RWPE1 (cell line): ENCODE measurements at regions not wholly inside any gene's neighbourhood (a gene's known extent, or its start where the extent isn't known, plus 50 kb on each side); places are given as distances from the start of the nearest gene placed in this dataset.

ENCODE experiments used
- CTCF ChIA-PET: fragments of 350-600 bp; sonication (Branson Sonifier 250); formaldehyde crosslinking; extraction: SDS; loops from one replicate; lab custom pipeline; 2021; lab: Yijun Ruan, JAX
- POLR2A ChIA-PET: fragments of 400-600 bp; formaldehyde crosslinking; extraction: SDS; loops from one replicate; lab custom pipeline; 2020; ENCODE audit warnings: antibody characterized with exemption; ENCODE audit not compliant: low non-redundant PET; lab: Yijun Ruan, JAX
- DNase-seq: peaks from one replicate; pipeline ENCODE4 v3.0.0; 2012; ENCODE audit warnings: low spot score
- H3K27ac ChIP-seq: fragments of 450-650 bp; 2 replicates; pipeline ENCODE4 v1.5.1; 2017
- CTCF ChIP-seq: fragments of 450-650 bp; conservative IDR thresholded peaks from 2 replicates; pipeline ENCODE4 v1.5.1; 2017; ENCODE audit warnings: low read depth, mild to moderate bottlenecking

GRCh38 chr11:90856790-90857189 lies 633.9 kb upstream of the CHORDC1 start:
- TF ChIP-seq CTCF = no peak
- H3K27ac ChIP-seq = no peak overlapping the region
- ChIA-PET CTCF (no interaction called here), POLR2A (no interaction called here)
- DNase-seq = no peak

GRCh38 chr11:90855531-90855930 lies 632.7 kb upstream of the CHORDC1 start:
- ChIA-PET CTCF (interaction anchor here (0.6 kb wide), 1 partner anchor 9 kb away, joined by 3 read pairs; no protein-coding TSS in a partner anchor), POLR2A (no interaction called here)
- no peak for TF ChIP-seq CTCF
- DNase-seq = no peak
- H3K27ac ChIP-seq = no peak overlapping the region

- POLR2A ChIA-PET = no interaction called here
- no peak for TF ChIP-seq CTCF
- H3K27ac ChIP-seq = no peak overlapping the region
- no peak for DNase-seq
- CTCF ChIA-PET = no interaction called here
These were observed 628.3 kb upstream of the CHORDC1 start for GRCh38 chr11:90851196-90851595.

GRCh38 chr11:90849312-90849711 lies 626.5 kb upstream of the CHORDC1 start:
- H3K27ac ChIP-seq = no peak overlapping the region
- ChIA-PET POLR2A (no interaction called here), CTCF (no interaction called here)
- no peak for DNase-seq
- TF ChIP-seq CTCF = no peak

GRCh38 chr11:90847268-90847886 lies 624.5 kb upstream of the CHORDC1 start:
- no peak overlapping the region for H3K27ac ChIP-seq
- POLR2A ChIA-PET = no interaction called here
- no peak for TF ChIP-seq CTCF
- no peak for DNase-seq
- CTCF ChIA-PET = no interaction called here

GRCh38 chr11:90846628-90847027 lies 623.8 kb upstream of the CHORDC1 start:
- H3K27ac ChIP-seq = no peak overlapping the region
- ChIA-PET POLR2A (no interaction called here), CTCF (no interaction called here)
- DNase-seq = no peak
- no peak for TF ChIP-seq CTCF
